GM23338 (cell line): ENCODE measurements at regions not wholly inside any gene's neighbourhood (a gene's known extent, or its start where the extent isn't known, plus 50 kb on each side); places are given as distances from the start of the nearest gene placed in this dataset.

ENCODE experiments used
- CREB1 ChIP-seq: fragments of 250-450 bp; sonication (Bioruptor Pico); IDR thresholded peaks from 2 replicates; pipeline ENCODE4 v1.5.0; 2020; ENCODE audit warnings: low read depth, mild to moderate bottlenecking, moderate library complexity
- EZH2 ChIP-seq: fragments of 200-600 bp; sonication (generic); IDR thresholded peaks from one replicate; pipeline ENCODE4 v1.8.0; 2017; ENCODE audit warnings: antibody characterized with exemption, mild to moderate bottlenecking, low read depth; ENCODE audit not compliant: unreplicated experiment
- EZH2phosphoT487 ChIP-seq: fragments of 200-600 bp; sonication (generic); IDR thresholded peaks from one replicate; pipeline ENCODE4 v1.8.1; 2018; ENCODE audit warnings: antibody characterized with exemption; ENCODE audit not compliant: unreplicated experiment
- JUNB ChIP-seq: IDR thresholded peaks from one replicate; pipeline ENCODE4 v1.6.1; 2016; ENCODE audit warnings: antibody characterized with exemption; ENCODE audit not compliant: unreplicated experiment
- POLR2AphosphoS5 ChIP-seq: IDR thresholded peaks from 2 replicates; pipeline ENCODE4 v1.6.1; 2016; ENCODE audit warnings: antibody characterized with exemption, low read depth
- STAT1 ChIP-seq: IDR thresholded peaks from one replicate; pipeline ENCODE4 v1.6.1; 2016; ENCODE audit warnings: antibody characterized with exemption; ENCODE audit not compliant: unreplicated experiment
- ZNF114 ChIP-seq: fragments of 250-450 bp; sonication (Bioruptor Pico); IDR thresholded peaks from 2 replicates; pipeline ENCODE4 v1.5.0; 2020; ENCODE audit warnings: mild to moderate bottlenecking, moderate library complexity
- ZNF331 ChIP-seq: fragments of 250-450 bp; sonication (Bioruptor Pico); IDR thresholded peaks from 2 replicates; pipeline ENCODE4 v1.5.0; 2020; ENCODE audit warnings: low read depth, mild to moderate bottlenecking, moderate library complexity
- TF ChIP-seq, protein P1 (sequence below), 2 experiments: fragments of 200-600 bp in 1 of 2; sonication (generic) in 1 of 2; conservative IDR thresholded peaks; 2 replicates each; pipeline versions ENCODE4 v1.5.1 to v1.6.1; 2016 to 2017; ENCODE audit warnings: antibody characterized with exemption in 2 of 2, low read depth in 2 of 2, mild to moderate bottlenecking in 2 of 2, moderate library complexity in 1 of 2
- TF ChIP-seq, protein P2 (sequence below): IDR thresholded peaks from 2 replicates; pipeline ENCODE4 v1.6.1; 2016; ENCODE audit warnings: antibody characterized with exemption
- TF ChIP-seq, protein P3 (sequence below): IDR thresholded peaks from one replicate; pipeline ENCODE4 v1.6.1; 2018; ENCODE audit warnings: antibody characterized with exemption; ENCODE audit not compliant: unreplicated experiment

DNA sequence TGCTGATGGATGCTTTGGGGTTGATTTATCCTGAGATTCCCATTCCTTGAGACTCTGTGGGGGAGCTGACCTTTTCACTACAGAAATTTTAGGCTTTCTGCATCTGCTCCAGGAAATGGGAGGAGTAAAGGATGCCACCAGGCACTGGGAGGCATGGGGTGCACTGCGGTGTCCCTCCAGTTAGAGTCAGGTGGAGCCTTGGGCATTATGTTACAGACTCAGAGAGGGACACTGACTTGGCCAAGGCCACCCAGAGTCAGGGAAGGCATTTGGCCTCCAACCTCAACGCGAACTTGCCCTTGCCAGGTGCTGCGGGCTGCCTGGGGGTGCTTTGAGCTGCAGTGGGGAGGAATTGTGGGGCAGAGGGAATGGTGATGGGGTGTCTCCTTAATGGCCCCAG, 58.0 kb upstream of the TBX3 start:
- TF ChIP-seq, protein P1, sequence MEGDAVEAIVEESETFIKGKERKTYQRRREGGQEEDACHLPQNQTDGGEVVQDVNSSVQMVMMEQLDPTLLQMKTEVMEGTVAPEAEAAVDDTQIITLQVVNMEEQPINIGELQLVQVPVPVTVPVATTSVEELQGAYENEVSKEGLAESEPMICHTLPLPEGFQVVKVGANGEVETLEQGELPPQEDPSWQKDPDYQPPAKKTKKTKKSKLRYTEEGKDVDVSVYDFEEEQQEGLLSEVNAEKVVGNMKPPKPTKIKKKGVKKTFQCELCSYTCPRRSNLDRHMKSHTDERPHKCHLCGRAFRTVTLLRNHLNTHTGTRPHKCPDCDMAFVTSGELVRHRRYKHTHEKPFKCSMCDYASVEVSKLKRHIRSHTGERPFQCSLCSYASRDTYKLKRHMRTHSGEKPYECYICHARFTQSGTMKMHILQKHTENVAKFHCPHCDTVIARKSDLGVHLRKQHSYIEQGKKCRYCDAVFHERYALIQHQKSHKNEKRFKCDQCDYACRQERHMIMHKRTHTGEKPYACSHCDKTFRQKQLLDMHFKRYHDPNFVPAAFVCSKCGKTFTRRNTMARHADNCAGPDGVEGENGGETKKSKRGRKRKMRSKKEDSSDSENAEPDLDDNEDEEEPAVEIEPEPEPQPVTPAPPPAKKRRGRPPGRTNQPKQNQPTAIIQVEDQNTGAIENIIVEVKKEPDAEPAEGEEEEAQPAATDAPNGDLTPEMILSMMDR (conservative IDR thresholded peaks at IDR 0.05; ENCODE audit: low read depth in 2 of 2): no peak
- TF ChIP-seq EZH2phosphoT487: no peak
- no peak for TF ChIP-seq POLR2AphosphoS5
- no peak for TF ChIP-seq CREB1
- TF ChIP-seq JUNB: no peak
- TF ChIP-seq EZH2: no peak
- TF ChIP-seq, protein P2, sequence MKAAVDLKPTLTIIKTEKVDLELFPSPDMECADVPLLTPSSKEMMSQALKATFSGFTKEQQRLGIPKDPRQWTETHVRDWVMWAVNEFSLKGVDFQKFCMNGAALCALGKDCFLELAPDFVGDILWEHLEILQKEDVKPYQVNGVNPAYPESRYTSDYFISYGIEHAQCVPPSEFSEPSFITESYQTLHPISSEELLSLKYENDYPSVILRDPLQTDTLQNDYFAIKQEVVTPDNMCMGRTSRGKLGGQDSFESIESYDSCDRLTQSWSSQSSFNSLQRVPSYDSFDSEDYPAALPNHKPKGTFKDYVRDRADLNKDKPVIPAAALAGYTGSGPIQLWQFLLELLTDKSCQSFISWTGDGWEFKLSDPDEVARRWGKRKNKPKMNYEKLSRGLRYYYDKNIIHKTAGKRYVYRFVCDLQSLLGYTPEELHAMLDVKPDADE: no peak
- TF ChIP-seq, protein P3, sequence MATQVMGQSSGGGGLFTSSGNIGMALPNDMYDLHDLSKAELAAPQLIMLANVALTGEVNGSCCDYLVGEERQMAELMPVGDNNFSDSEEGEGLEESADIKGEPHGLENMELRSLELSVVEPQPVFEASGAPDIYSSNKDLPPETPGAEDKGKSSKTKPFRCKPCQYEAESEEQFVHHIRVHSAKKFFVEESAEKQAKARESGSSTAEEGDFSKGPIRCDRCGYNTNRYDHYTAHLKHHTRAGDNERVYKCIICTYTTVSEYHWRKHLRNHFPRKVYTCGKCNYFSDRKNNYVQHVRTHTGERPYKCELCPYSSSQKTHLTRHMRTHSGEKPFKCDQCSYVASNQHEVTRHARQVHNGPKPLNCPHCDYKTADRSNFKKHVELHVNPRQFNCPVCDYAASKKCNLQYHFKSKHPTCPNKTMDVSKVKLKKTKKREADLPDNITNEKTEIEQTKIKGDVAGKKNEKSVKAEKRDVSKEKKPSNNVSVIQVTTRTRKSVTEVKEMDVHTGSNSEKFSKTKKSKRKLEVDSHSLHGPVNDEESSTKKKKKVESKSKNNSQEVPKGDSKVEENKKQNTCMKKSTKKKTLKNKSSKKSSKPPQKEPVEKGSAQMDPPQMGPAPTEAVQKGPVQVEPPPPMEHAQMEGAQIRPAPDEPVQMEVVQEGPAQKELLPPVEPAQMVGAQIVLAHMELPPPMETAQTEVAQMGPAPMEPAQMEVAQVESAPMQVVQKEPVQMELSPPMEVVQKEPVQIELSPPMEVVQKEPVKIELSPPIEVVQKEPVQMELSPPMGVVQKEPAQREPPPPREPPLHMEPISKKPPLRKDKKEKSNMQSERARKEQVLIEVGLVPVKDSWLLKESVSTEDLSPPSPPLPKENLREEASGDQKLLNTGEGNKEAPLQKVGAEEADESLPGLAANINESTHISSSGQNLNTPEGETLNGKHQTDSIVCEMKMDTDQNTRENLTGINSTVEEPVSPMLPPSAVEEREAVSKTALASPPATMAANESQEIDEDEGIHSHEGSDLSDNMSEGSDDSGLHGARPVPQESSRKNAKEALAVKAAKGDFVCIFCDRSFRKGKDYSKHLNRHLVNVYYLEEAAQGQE: no peak
- TF ChIP-seq ZNF331 (CRISPR knock-in tag): no peak
- TF ChIP-seq STAT1: no peak
- TF ChIP-seq ZNF114: no peak
